H1 (cell line): ENCODE measurements at regions not wholly inside any gene's neighbourhood (a gene's known extent, or its start where the extent isn't known, plus 50 kb on each side); places are given as distances from the start of the nearest gene placed in this dataset.

ENCODE experiments used
- CTCF ChIA-PET: fragments of 300-600 bp; sonication (Branson Sonifier 250); formaldehyde crosslinking; loops from one replicate; lab custom pipeline; 2021; ENCODE audit not compliant: partially characterized antibody; lab: Charles Lee
- POLR2A ChIA-PET: fragments of 300-600 bp; sonication (Branson Sonifier 250); formaldehyde crosslinking; loops from one replicate; lab custom pipeline; 2021; ENCODE audit warnings: inconsistent platforms; ENCODE audit not compliant: partially characterized antibody; lab: Charles Lee
- DNase-seq, 2 experiments: peaks; one replicate each; pipeline versions ENCODE4 v3.0.0 to v3.0.0-alpha.2; 2010 to 2022; ENCODE audit warnings: low spot score in 2 of 2, low read depth in 1 of 2, mixed read lengths in 1 of 2
- FAIRE-seq: peaks from 2 replicates; lab custom pipeline; 2011; peaks lifted over from hg19 to GRCh38; lab: Jason Lieb, UNC
- H2AFZ ChIP-seq: 2 replicates; pipeline ENCODE4 v1.8.1; 2012; ENCODE audit warnings: low read length, inconsistent platforms
- H2AK5ac ChIP-seq: 2 replicates; pipeline ENCODE4 v1.6.1; 2013; ENCODE audit warnings: low read depth, low read length
- H2BK120ac ChIP-seq: replicated peaks from 2 replicates; pipeline ENCODE3; 2013; ENCODE audit warnings: low read depth, low read length, inconsistent platforms
- H2BK12ac ChIP-seq: 2 replicates; pipeline ENCODE4 v1.6.1; 2013; ENCODE audit warnings: low read depth, low read length
- H2BK15ac ChIP-seq: 2 replicates; pipeline ENCODE4 v1.6.1; 2013; ENCODE audit warnings: low read length
- H2BK20ac ChIP-seq: 2 replicates; pipeline ENCODE4 v1.6.1; 2013; ENCODE audit warnings: low read length
- H2BK5ac ChIP-seq: 2 replicates; pipeline ENCODE4 v1.6.1; 2013; ENCODE audit warnings: low read depth, low read length
- H3K14ac ChIP-seq: 2 replicates; pipeline ENCODE4 v1.6.1; 2013; ENCODE audit warnings: inconsistent platforms; ENCODE audit not compliant: insufficient read length
- H3K18ac ChIP-seq: 2 replicates; pipeline ENCODE4 v1.6.1; 2013; ENCODE audit warnings: low read length; ENCODE audit errors: extremely low read depth
- H3K23ac ChIP-seq: 2 replicates; pipeline ENCODE4 v1.6.1; 2013; ENCODE audit warnings: inconsistent platforms; ENCODE audit not compliant: insufficient read length
- H3K23me2 ChIP-seq: 2 replicates; pipeline ENCODE4 v1.6.1; 2013; ENCODE audit warnings: low read depth, low read length
- H3K27ac ChIP-seq: 2 replicates; pipeline ENCODE4 v1.6.1; 2011; ENCODE audit warnings: low read depth, low read length, inconsistent platforms
- H3K27me3 ChIP-seq, 4 experiments: replicated peaks in 1 of 4; 1 replicate in 1 of 4; 2 replicates in 3 of 4; pipeline versions ENCODE4 v1.6.1 to v1.8.1; 2011 to 2013; ENCODE audit warnings: low read length in 3 of 4, mild to moderate bottlenecking in 3 of 4, inconsistent platforms in 2 of 4, mixed read lengths in 2 of 4, moderate library complexity in 1 of 4; ENCODE audit not compliant: control insufficient read depth in 3 of 4, insufficient read depth in 3 of 4; ENCODE audit errors: extremely low read depth in 1 of 4
- H3K36me3 ChIP-seq, 4 experiments: 2 replicates each; pipeline versions ENCODE4 v1.6.1 to v1.8.1; 2011 to 2013; ENCODE audit warnings: mild to moderate bottlenecking in 4 of 4, low read length in 3 of 4, moderate library complexity in 2 of 4, control low read depth in 1 of 4, inconsistent platforms in 1 of 4; ENCODE audit not compliant: insufficient read depth in 4 of 4, control insufficient read depth in 2 of 4
- H3K4ac ChIP-seq: replicated peaks from 2 replicates; pipeline ENCODE3; 2013; ENCODE audit warnings: low read length, low read depth, mixed read lengths, inconsistent platforms; ENCODE audit not compliant: insufficient read length
- H3K4me1 ChIP-seq, 4 experiments: replicated peaks in 1 of 4; 1 replicate in 1 of 4; 2 replicates in 3 of 4; pipeline versions ENCODE4 v1.6.1 to v1.8.1; 2011 to 2013; ENCODE audit warnings: low read length in 3 of 4, inconsistent platforms in 2 of 4, mixed read lengths in 1 of 4; ENCODE audit not compliant: insufficient read depth in 4 of 4, control insufficient read depth in 3 of 4
- H3K4me2 ChIP-seq, 2 experiments: 2 replicates each; pipeline versions ENCODE4 v1.6.1 to v1.8.1; 2011 to 2013; ENCODE audit warnings: low read depth in 2 of 2, low read length in 2 of 2, control low read depth in 1 of 2, inconsistent platforms in 1 of 2, mild to moderate bottlenecking in 1 of 2; ENCODE audit not compliant: insufficient read depth in 1 of 2
- H3K4me3 ChIP-seq, 4 experiments: fragments of 200-600, 300-600 bp in 1 of 4; sonication (generic), shearing (Covaris generic), sonication (Bioruptor Twin) in 1 of 4; 2 replicates each; pipeline versions ENCODE4 v1.5.1 to v1.8.1; 2011 to 2016; ENCODE audit warnings: low read length in 4 of 4, low read depth in 3 of 4, control low read depth in 2 of 4, inconsistent platforms in 2 of 4, mild to moderate bottlenecking in 2 of 4, mixed read lengths in 1 of 4, moderate library complexity in 1 of 4; ENCODE audit not compliant: insufficient read depth in 2 of 4; ENCODE audit errors: extremely low read depth in 1 of 4
- H3K56ac ChIP-seq: replicated peaks from 2 replicates; pipeline ENCODE3; 2013; ENCODE audit warnings: low read depth, mild to moderate bottlenecking, mixed read lengths, low read length, inconsistent platforms; ENCODE audit not compliant: insufficient read length
- H3K79me1 ChIP-seq: 2 replicates; pipeline ENCODE4 v1.6.1; 2013; ENCODE audit warnings: low read depth, low read length, control low read depth
- H3K79me2 ChIP-seq, 2 experiments: 2 replicates each; pipeline versions ENCODE4 v1.6.1 to v1.8.1; 2012 to 2013; ENCODE audit warnings: low read length in 2 of 2, mild to moderate bottlenecking in 2 of 2, inconsistent platforms in 1 of 2; ENCODE audit not compliant: insufficient read depth in 2 of 2, control insufficient read depth in 1 of 2
- H3K9ac ChIP-seq, 4 experiments: replicated peaks in 1 of 4; 1 replicate in 1 of 4; 2 replicates in 3 of 4; pipeline versions ENCODE4 v1.6.1 to v1.8.1; 2011 to 2013; ENCODE audit warnings: low read depth in 3 of 4, low read length in 3 of 4, control low read depth in 2 of 4, mild to moderate bottlenecking in 2 of 4, moderate library complexity in 2 of 4, inconsistent platforms in 1 of 4; ENCODE audit errors: extremely low read depth in 1 of 4
- H3K9me3 ChIP-seq, 2 experiments: 2 replicates each; pipeline versions ENCODE4 v1.6.1 to v1.8.1; 2012 to 2013; ENCODE audit warnings: mild to moderate bottlenecking in 2 of 2, moderate library complexity in 2 of 2, control low read depth in 1 of 2, inconsistent platforms in 1 of 2, low read depth in 1 of 2, low read length in 1 of 2, mixed read lengths in 1 of 2; ENCODE audit not compliant: insufficient read depth in 2 of 2
- H4K20me1 ChIP-seq, 2 experiments: replicated peaks in 1 of 2; 2 replicates each; pipeline versions ENCODE3 to v1.8.1; 2011 to 2013; ENCODE audit warnings: inconsistent platforms in 2 of 2, low read length in 2 of 2, mild to moderate bottlenecking in 1 of 2; ENCODE audit not compliant: insufficient read depth in 2 of 2, control insufficient read depth in 1 of 2
- H4K5ac ChIP-seq: 2 replicates; pipeline ENCODE4 v1.6.1; 2013; ENCODE audit warnings: low read length, low read depth, mixed read lengths, inconsistent platforms; ENCODE audit not compliant: insufficient read length
- H4K8ac ChIP-seq: 2 replicates; pipeline ENCODE4 v1.8.0; 2013; ENCODE audit warnings: mild to moderate bottlenecking, moderate library complexity, low read length, inconsistent platforms; ENCODE audit not compliant: insufficient read depth; ENCODE audit errors: extremely low read depth
- H4K91ac ChIP-seq: replicated peaks from 2 replicates; pipeline ENCODE3; 2013; ENCODE audit warnings: low read length, mixed read lengths, inconsistent platforms; ENCODE audit not compliant: insufficient read length
- ASH2L ChIP-seq: fragments of 200-600, 300-600 bp; sonication (generic); IDR thresholded peaks from one replicate; pipeline ENCODE4 v1.7.1; 2017; ENCODE audit warnings: low read length
- BACH1 ChIP-seq: IDR thresholded peaks from 2 replicates; pipeline ENCODE4 v1.6.1; 2012; ENCODE audit warnings: low read length, improper control_type of control experiment
- CBX5 ChIP-seq: fragments of 300-800, 300-1000 bp; sonication (generic); IDR thresholded peaks from 2 replicates; pipeline ENCODE4 v1.7.1; 2016; ENCODE audit warnings: antibody characterized with exemption, low read length, low read depth
- CREB1 ChIP-seq: IDR thresholded peaks from 2 replicates; pipeline ENCODE4 v1.6.1; 2012; ENCODE audit warnings: inconsistent platforms
- JUN ChIP-seq: IDR thresholded peaks from 2 replicates; pipeline ENCODE4 v1.6.1; 2011; ENCODE audit warnings: low read depth, mild to moderate bottlenecking, improper control_type of control experiment, low read length
- JUND ChIP-seq: IDR thresholded peaks from 2 replicates; pipeline ENCODE4 v1.6.1; 2011; ENCODE audit warnings: mild to moderate bottlenecking, improper control_type of control experiment, low read length
- SAP30 ChIP-seq: fragments of 300-600 bp; sonication (generic); IDR thresholded peaks from 2 replicates; pipeline ENCODE4 v1.7.1; 2012; ENCODE audit warnings: low read length, moderate library complexity, mild to moderate bottlenecking, inconsistent platforms; ENCODE audit not compliant: insufficient read depth, insufficient replicate concordance
- SIX5 ChIP-seq: IDR thresholded peaks from 2 replicates; pipeline ENCODE4 v1.6.1; 2011; ENCODE audit warnings: mild to moderate bottlenecking, low read depth, low read length
- WGBS, 2 experiments: shearing (Covaris generic) in 1 of 2; methylation state at CpG; one replicate each; pipeline versions ENCODE4 v1.1.6 to v1.1.7; 2013 to 2015; ENCODE audit warnings: low lambda C conversion rate in 2 of 2, mixed read lengths in 2 of 2, inconsistent platforms in 1 of 2, low coverage in 1 of 2, missing lambda C conversion rate in 1 of 2; ENCODE audit not compliant: insufficient replicate concordance in 2 of 2, insufficient coverage in 1 of 2, insufficient read length in 1 of 2; ENCODE audit errors: extremely low coverage in 1 of 2, missing lambda C conversion rate in 1 of 2; 5-methylcytosine and 5-hydroxymethylcytosine counted together

- peaks cover 0 to 3% of the 10 kb centered on the region in 2 experiments for H4K20me1 ChIP-seq
- H3K4me3 ChIP-seq, result peak overlapping the region; percentile 56 to 74 (median 70); a peak in 5 of 8 replicates
- H3K4ac ChIP-seq, result no peak overlapping the region
- H3K36me3 ChIP-seq, result no peaks in the 10 kb centered on the region
- no peak overlapping the region for H2BK20ac ChIP-seq
- H2AK5ac ChIP-seq, result no peak overlapping the region
- no peak for DNase-seq
- no peak overlapping the region for H2BK15ac ChIP-seq
- no peak overlapping the region for H2AFZ ChIP-seq
- no peaks in the 10 kb centered on the region for H3K79me2 ChIP-seq
- no peak overlapping the region for H4K91ac ChIP-seq
- H3K79me1 ChIP-seq, result no peaks in the 10 kb centered on the region
- no peak overlapping the region for H3K18ac ChIP-seq
- H2BK5ac ChIP-seq, result no peak overlapping the region
- TF ChIP-seq SIX5, result no peak
- no peak for TF ChIP-seq ASH2L
- no peak for TF ChIP-seq CBX5
- TF ChIP-seq JUND, result no peak
- TF ChIP-seq JUN, result no peak
- no peak for TF ChIP-seq CREB1
- no peak for TF ChIP-seq SAP30
- no peak for TF ChIP-seq BACH1
- no peak overlapping the region for H3K14ac ChIP-seq
- no peak overlapping the region for H2BK12ac ChIP-seq
- no peak overlapping the region for H4K5ac ChIP-seq
- no peak for FAIRE-seq
- H3K27ac ChIP-seq, result no peak overlapping the region
- H3K23me2 ChIP-seq, result peaks cover 13% of the 10 kb centered on the region; the same call in 1 of the 2 replicates
- 56% methylated on average over 8 of the region's 9 CpGs; no CpG with 5 or more reads in 1 of the 2 experiments for WGBS, 2 experiments
- ChIA-PET CTCF (interaction anchor here (1.0 to 2.1 kb wide), 3 partner anchors 11 to 600 kb away, joined by 3 to 10 read pairs (median 3); no protein-coding TSS in a partner anchor), POLR2A (interaction anchor here (1.0 to 2.5 kb wide), 3 partner anchors 12 to 70 kb away, joined by 3 to 25 read pairs (median 9); no protein-coding TSS in a partner anchor)
- peaks cover 9 to 28% (median 12%) of the 10 kb centered on the region in 4 experiments for H3K4me1 ChIP-seq
- peaks cover 8 to 29% (median 22%) of the 10 kb centered on the region in 4 experiments for H3K27me3 ChIP-seq
- H2BK120ac ChIP-seq, result no peak overlapping the region
- no peak overlapping the region; a peak in 1 of 7 replicates for H3K9ac ChIP-seq
- H3K9me3 ChIP-seq, result no peaks in the 10 kb centered on the region
- H3K4me2 ChIP-seq, result peak overlapping the region; percentile 93 to 99; a peak in 3 of 4 replicates
- H3K23ac ChIP-seq, result no peak overlapping the region
- H3K56ac ChIP-seq, result no peak overlapping the region
- no peak overlapping the region for H4K8ac ChIP-seq
These were observed 470.1 kb downstream of the SOX9 start for GRCh38 chr17:72590882-72591281.
